H1 (cell line): ENCODE measurements at regions not wholly inside any gene's neighbourhood (a gene's known extent, or its start where the extent isn't known, plus 50 kb on each side); places are given as distances from the start of the nearest gene placed in this dataset.

Experiments used
- CTCF ChIA-PET: fragments of 300-600 bp; sonication (Branson Sonifier 250); formaldehyde crosslinking; loops from one replicate; lab custom pipeline; 2021; ENCODE audit not compliant: partially characterized antibody; lab: Charles Lee
- POLR2A ChIA-PET: fragments of 300-600 bp; sonication (Branson Sonifier 250); formaldehyde crosslinking; loops from one replicate; lab custom pipeline; 2021; ENCODE audit warnings: inconsistent platforms; ENCODE audit not compliant: partially characterized antibody; lab: Charles Lee
- DNase-seq, 2 experiments: peaks; one replicate each; pipeline versions ENCODE4 v3.0.0 to v3.0.0-alpha.2; 2010 to 2022; ENCODE audit warnings: low spot score in 2 of 2, low read depth in 1 of 2, mixed read lengths in 1 of 2
- FAIRE-seq: peaks from 2 replicates; lab custom pipeline; 2011; peaks lifted over from hg19 to GRCh38; lab: Jason Lieb, UNC
- H2AFZ ChIP-seq: 2 replicates; pipeline ENCODE4 v1.8.1; 2012; ENCODE audit warnings: low read length, inconsistent platforms
- H2AK5ac ChIP-seq: 2 replicates; pipeline ENCODE4 v1.6.1; 2013; ENCODE audit warnings: low read depth, low read length
- H2BK120ac ChIP-seq: replicated peaks from 2 replicates; pipeline ENCODE3; 2013; ENCODE audit warnings: low read depth, low read length, inconsistent platforms
- H2BK12ac ChIP-seq: 2 replicates; pipeline ENCODE4 v1.6.1; 2013; ENCODE audit warnings: low read depth, low read length
- H2BK15ac ChIP-seq: 2 replicates; pipeline ENCODE4 v1.6.1; 2013; ENCODE audit warnings: low read length
- H2BK20ac ChIP-seq: 2 replicates; pipeline ENCODE4 v1.6.1; 2013; ENCODE audit warnings: low read length
- H2BK5ac ChIP-seq: 2 replicates; pipeline ENCODE4 v1.6.1; 2013; ENCODE audit warnings: low read depth, low read length
- H3K14ac ChIP-seq: 2 replicates; pipeline ENCODE4 v1.6.1; 2013; ENCODE audit warnings: inconsistent platforms; ENCODE audit not compliant: insufficient read length
- H3K18ac ChIP-seq: 2 replicates; pipeline ENCODE4 v1.6.1; 2013; ENCODE audit warnings: low read length; ENCODE audit errors: extremely low read depth
- H3K23ac ChIP-seq: 2 replicates; pipeline ENCODE4 v1.6.1; 2013; ENCODE audit warnings: inconsistent platforms; ENCODE audit not compliant: insufficient read length
- H3K23me2 ChIP-seq: 2 replicates; pipeline ENCODE4 v1.6.1; 2013; ENCODE audit warnings: low read depth, low read length
- H3K27ac ChIP-seq: 2 replicates; pipeline ENCODE4 v1.6.1; 2011; ENCODE audit warnings: low read depth, low read length, inconsistent platforms
- H3K27me3 ChIP-seq, 4 experiments: replicated peaks in 1 of 4; 1 replicate in 1 of 4; 2 replicates in 3 of 4; pipeline versions ENCODE4 v1.6.1 to v1.8.1; 2011 to 2013; ENCODE audit warnings: low read length in 3 of 4, mild to moderate bottlenecking in 3 of 4, inconsistent platforms in 2 of 4, mixed read lengths in 2 of 4, moderate library complexity in 1 of 4; ENCODE audit not compliant: control insufficient read depth in 3 of 4, insufficient read depth in 3 of 4; ENCODE audit errors: extremely low read depth in 1 of 4
- H3K36me3 ChIP-seq, 4 experiments: 2 replicates each; pipeline versions ENCODE4 v1.6.1 to v1.8.1; 2011 to 2013; ENCODE audit warnings: mild to moderate bottlenecking in 4 of 4, low read length in 3 of 4, moderate library complexity in 2 of 4, control low read depth in 1 of 4, inconsistent platforms in 1 of 4; ENCODE audit not compliant: insufficient read depth in 4 of 4, control insufficient read depth in 2 of 4
- H3K4ac ChIP-seq: replicated peaks from 2 replicates; pipeline ENCODE3; 2013; ENCODE audit warnings: low read length, low read depth, mixed read lengths, inconsistent platforms; ENCODE audit not compliant: insufficient read length
- H3K4me1 ChIP-seq, 4 experiments: replicated peaks in 1 of 4; 1 replicate in 1 of 4; 2 replicates in 3 of 4; pipeline versions ENCODE4 v1.6.1 to v1.8.1; 2011 to 2013; ENCODE audit warnings: low read length in 3 of 4, inconsistent platforms in 2 of 4, mixed read lengths in 1 of 4; ENCODE audit not compliant: insufficient read depth in 4 of 4, control insufficient read depth in 3 of 4
- H3K4me2 ChIP-seq, 2 experiments: 2 replicates each; pipeline versions ENCODE4 v1.6.1 to v1.8.1; 2011 to 2013; ENCODE audit warnings: low read depth in 2 of 2, low read length in 2 of 2, control low read depth in 1 of 2, inconsistent platforms in 1 of 2, mild to moderate bottlenecking in 1 of 2; ENCODE audit not compliant: insufficient read depth in 1 of 2
- H3K4me3 ChIP-seq, 4 experiments: fragments of 200-600, 300-600 bp in 1 of 4; sonication (generic), shearing (Covaris generic), sonication (Bioruptor Twin) in 1 of 4; 2 replicates each; pipeline versions ENCODE4 v1.5.1 to v1.8.1; 2011 to 2016; ENCODE audit warnings: low read length in 4 of 4, low read depth in 3 of 4, control low read depth in 2 of 4, inconsistent platforms in 2 of 4, mild to moderate bottlenecking in 2 of 4, mixed read lengths in 1 of 4, moderate library complexity in 1 of 4; ENCODE audit not compliant: insufficient read depth in 2 of 4; ENCODE audit errors: extremely low read depth in 1 of 4
- H3K56ac ChIP-seq: replicated peaks from 2 replicates; pipeline ENCODE3; 2013; ENCODE audit warnings: low read depth, mild to moderate bottlenecking, mixed read lengths, low read length, inconsistent platforms; ENCODE audit not compliant: insufficient read length
- H3K79me1 ChIP-seq: 2 replicates; pipeline ENCODE4 v1.6.1; 2013; ENCODE audit warnings: low read depth, low read length, control low read depth
- H3K79me2 ChIP-seq, 2 experiments: 2 replicates each; pipeline versions ENCODE4 v1.6.1 to v1.8.1; 2012 to 2013; ENCODE audit warnings: low read length in 2 of 2, mild to moderate bottlenecking in 2 of 2, inconsistent platforms in 1 of 2; ENCODE audit not compliant: insufficient read depth in 2 of 2, control insufficient read depth in 1 of 2
- H3K9ac ChIP-seq, 4 experiments: replicated peaks in 1 of 4; 1 replicate in 1 of 4; 2 replicates in 3 of 4; pipeline versions ENCODE4 v1.6.1 to v1.8.1; 2011 to 2013; ENCODE audit warnings: low read depth in 3 of 4, low read length in 3 of 4, control low read depth in 2 of 4, mild to moderate bottlenecking in 2 of 4, moderate library complexity in 2 of 4, inconsistent platforms in 1 of 4; ENCODE audit errors: extremely low read depth in 1 of 4
- H3K9me3 ChIP-seq, 2 experiments: 2 replicates each; pipeline versions ENCODE4 v1.6.1 to v1.8.1; 2012 to 2013; ENCODE audit warnings: mild to moderate bottlenecking in 2 of 2, moderate library complexity in 2 of 2, control low read depth in 1 of 2, inconsistent platforms in 1 of 2, low read depth in 1 of 2, low read length in 1 of 2, mixed read lengths in 1 of 2; ENCODE audit not compliant: insufficient read depth in 2 of 2
- H4K20me1 ChIP-seq, 2 experiments: replicated peaks in 1 of 2; 2 replicates each; pipeline versions ENCODE3 to v1.8.1; 2011 to 2013; ENCODE audit warnings: inconsistent platforms in 2 of 2, low read length in 2 of 2, mild to moderate bottlenecking in 1 of 2; ENCODE audit not compliant: insufficient read depth in 2 of 2, control insufficient read depth in 1 of 2
- H4K5ac ChIP-seq: 2 replicates; pipeline ENCODE4 v1.6.1; 2013; ENCODE audit warnings: low read length, low read depth, mixed read lengths, inconsistent platforms; ENCODE audit not compliant: insufficient read length
- H4K8ac ChIP-seq: 2 replicates; pipeline ENCODE4 v1.8.0; 2013; ENCODE audit warnings: mild to moderate bottlenecking, moderate library complexity, low read length, inconsistent platforms; ENCODE audit not compliant: insufficient read depth; ENCODE audit errors: extremely low read depth
- H4K91ac ChIP-seq: replicated peaks from 2 replicates; pipeline ENCODE3; 2013; ENCODE audit warnings: low read length, mixed read lengths, inconsistent platforms; ENCODE audit not compliant: insufficient read length
- CBX5 ChIP-seq: fragments of 300-800, 300-1000 bp; sonication (generic); IDR thresholded peaks from 2 replicates; pipeline ENCODE4 v1.7.1; 2016; ENCODE audit warnings: antibody characterized with exemption, low read length, low read depth
- CEBPB ChIP-seq: IDR thresholded peaks from 2 replicates; pipeline ENCODE4 v1.6.1; 2012; ENCODE audit warnings: low read depth, low read length
- EGR1 ChIP-seq: IDR thresholded peaks from 2 replicates; pipeline ENCODE4 v1.6.1; 2011; ENCODE audit warnings: low read depth, low read length, borderline replicate concordance
- HDAC2 ChIP-seq, 2 experiments: fragments of 300-600 bp in 1 of 2; sonication (generic) in 1 of 2; IDR thresholded peaks; 2 replicates each; pipeline ENCODE4 v1.6.1; 2011 to 2012; ENCODE audit warnings: low read depth in 2 of 2, low read length in 2 of 2, mild to moderate bottlenecking in 2 of 2, moderate library complexity in 2 of 2, borderline replicate concordance in 1 of 2, inconsistent platforms in 1 of 2
- JUND ChIP-seq: IDR thresholded peaks from 2 replicates; pipeline ENCODE4 v1.6.1; 2011; ENCODE audit warnings: mild to moderate bottlenecking, improper control_type of control experiment, low read length
- RNF2 ChIP-seq: fragments of 200-900, 300-1000 bp; sonication (generic); IDR thresholded peaks from 2 replicates; pipeline ENCODE4 v1.7.1; 2016; ENCODE audit warnings: borderline replicate concordance, low read depth, mild to moderate bottlenecking, antibody characterized with exemption, low read length; ENCODE audit not compliant: poor library complexity, severe bottlenecking; ENCODE audit errors: missing control alignments
- SIX5 ChIP-seq: IDR thresholded peaks from 2 replicates; pipeline ENCODE4 v1.6.1; 2011; ENCODE audit warnings: mild to moderate bottlenecking, low read depth, low read length
- TAF1 ChIP-seq: IDR thresholded peaks from 2 replicates; pipeline ENCODE4 v1.6.1; 2011; ENCODE audit warnings: mild to moderate bottlenecking, low read depth, low read length
- WGBS, 2 experiments: shearing (Covaris generic) in 1 of 2; methylation state at CpG; one replicate each; pipeline versions ENCODE4 v1.1.6 to v1.1.7; 2013 to 2015; ENCODE audit warnings: low lambda C conversion rate in 2 of 2, mixed read lengths in 2 of 2, inconsistent platforms in 1 of 2, low coverage in 1 of 2, missing lambda C conversion rate in 1 of 2; ENCODE audit not compliant: insufficient replicate concordance in 2 of 2, insufficient coverage in 1 of 2, insufficient read length in 1 of 2; ENCODE audit errors: extremely low coverage in 1 of 2, missing lambda C conversion rate in 1 of 2; 5-methylcytosine and 5-hydroxymethylcytosine counted together

GRCh38 chr20:50303573-50304500 lies 113.2 kb downstream of the CEBPB start:
- H3K36me3 ChIP-seq: no peaks in the 10 kb centered on the region
- no peak overlapping the region for H4K91ac ChIP-seq
- 87% methylated on average over 11 of the region's 11 CpGs; no CpG with 5 or more reads in 1 of the 2 experiments for WGBS, 2 experiments
- peak overlapping the region; percentile 50; the same call in 1 of the 2 replicates for H2AFZ ChIP-seq
- FAIRE-seq: no peak
- H2BK20ac ChIP-seq: peak overlapping the region; percentile 72; the same call in 1 of the 2 replicates
- H3K4me1 ChIP-seq: peaks cover 0 to 6% (median 2%) of the 10 kb centered on the region in 4 experiments; a peak in 5 of 7 replicates
- no peak overlapping the region for H3K4ac ChIP-seq
- no peak overlapping the region for H2BK120ac ChIP-seq
- H3K23me2 ChIP-seq: peaks cover 7% of the 10 kb centered on the region; the same call in 1 of the 2 replicates
- H4K8ac ChIP-seq: peak overlapping the region; percentile 53
- no peak overlapping the region for H3K56ac ChIP-seq
- TF ChIP-seq RNF2 (no peak), TAF1 (no peak), CEBPB (no peak), HDAC2 (IDR thresholded peaks at IDR 0.05; ENCODE audit: borderline replicate concordance in 1 of 2, low read depth in 2 of 2, low read length in 2 of 2) (no peak), SIX5 (no peak), JUND (no peak), CBX5 (no peak), EGR1 (no peak)
- TF ChIP-seq, all 59 proteins: peak for 0
- Histone ChIP-seq H3K27ac (no peak overlapping the region), H4K5ac (no peak overlapping the region), H3K27me3 (no peaks in the 10 kb centered on the region), H3K79me1 (no peaks in the 10 kb centered on the region), H3K18ac (no peak overlapping the region), H2AK5ac (no peak overlapping the region; the same call in 1 of the 2 replicates), H4K20me1 (no peaks in the 10 kb centered on the region), H2BK5ac (no peak overlapping the region), H3K4me2 (no peak overlapping the region), H3K23ac (no peak overlapping the region), H3K79me2 (no peaks in the 10 kb centered on the region), H3K9me3 (no peaks in the 10 kb centered on the region), H2BK15ac (peak overlapping the region; percentile 46; the same call in 1 of the 2 replicates), H3K4me3 (no peak overlapping the region), H3K9ac (no peak overlapping the region), H3K14ac (no peak overlapping the region), H2BK12ac (0 out of 2 replicates have a peak overlapping the region, but pooled peaks have one; percentile 9)
- DNase-seq: no peak
- CTCF ChIA-PET: interaction anchor here (0.8 to 3.8 kb wide), 7 partner anchors 8 to 167 kb away, joined by 3 to 20 read pairs (median 4); no protein-coding TSS in a partner anchor
- POLR2A ChIA-PET: interaction anchor here (1.1 to 2.2 kb wide), 2 partner anchors 9 to 21 kb away, joined by 3 to 4 read pairs; no protein-coding TSS in a partner anchor
